PC-3 (cell line): ENCODE measurements at regions not wholly inside any gene's neighbourhood (a gene's known extent, or its start where the extent isn't known, plus 50 kb on each side); places are given as distances from the start of the nearest gene placed in this dataset.

Source experiments
- CTCF ChIP-seq: fragments of 300-600 bp; sonication (generic); conservative IDR thresholded peaks from 2 replicates; pipeline ENCODE4 v1.5.1; 2017; ENCODE audit warnings: antibody characterized with exemption, low read depth, mild to moderate bottlenecking, low read length
- EZH2 ChIP-seq: fragments of 300-600 bp; sonication (generic); IDR thresholded peaks from one replicate; pipeline ENCODE4 v1.6.1; 2017; ENCODE audit warnings: antibody characterized with exemption, mild to moderate bottlenecking, low read length; ENCODE audit not compliant: unreplicated experiment

GRCh38 chr14:37652042-37652441, 56.6 kb downstream of the TTC6 start:
- TF ChIP-seq CTCF (no peak), EZH2 (no peak)
